OCI-LY1 (cell line): ENCODE measurements at regions not wholly inside any gene's neighbourhood (a gene's known extent, or its start where the extent isn't known, plus 50 kb on each side); places are given as distances from the start of the nearest gene placed in this dataset.
A peak's percentile ranks its signal among the peaks of the same experiment; 100 is the strongest.

Source experiments
- H2AFZ ChIP-seq: fragments of 200-600 bp; sonication (generic), shearing (Covaris generic); 2 replicates; pipeline ENCODE4 v1.6.0; 2014; ENCODE audit warnings: antibody characterized with exemption, mild to moderate bottlenecking, low read length
- H3F3A ChIP-seq: fragments of 200-600 bp; sonication (generic), shearing (Covaris generic); 2 replicates; pipeline ENCODE4 v1.6.0; 2014; ENCODE audit warnings: mild to moderate bottlenecking, antibody characterized with exemption, low read length, moderate library complexity; ENCODE audit not compliant: insufficient read depth
- H3K27ac ChIP-seq: fragments of 200-600 bp; sonication (generic); 2 replicates; pipeline ENCODE4 v1.5.1; 2014; ENCODE audit warnings: low read length, mixed run types, mild to moderate bottlenecking, low read depth; ENCODE audit not compliant: poor library complexity, severe bottlenecking
- H3K27me3 ChIP-seq: fragments of 200-600 bp; sonication (generic); 2 replicates; pipeline ENCODE4 v1.6.0; 2014; ENCODE audit warnings: antibody characterized with exemption, mild to moderate bottlenecking, low read length, moderate library complexity; ENCODE audit not compliant: insufficient read depth
- H3K36me3 ChIP-seq: fragments of 200-600 bp; sonication (generic); 2 replicates; pipeline ENCODE4 v1.6.1; 2014; ENCODE audit warnings: mild to moderate bottlenecking, antibody characterized with exemption, low read length, moderate library complexity, mixed read lengths; ENCODE audit not compliant: insufficient read depth
- H3K4me1 ChIP-seq: fragments of 200-600 bp; sonication (generic); 2 replicates; pipeline ENCODE4 v1.5.1; 2014; ENCODE audit warnings: mild to moderate bottlenecking, low read length, moderate library complexity; ENCODE audit not compliant: insufficient read depth, severe bottlenecking
- H3K4me2 ChIP-seq: fragments of 200-600 bp; sonication (generic), shearing (Covaris generic); 2 replicates; pipeline ENCODE4 v1.6.1; 2014; ENCODE audit warnings: low read length
- H3K4me3 ChIP-seq: fragments of 200-600 bp; sonication (generic); 2 replicates; pipeline ENCODE4 v1.5.1; 2014; ENCODE audit warnings: low read length, low read depth, mild to moderate bottlenecking, mixed read lengths; ENCODE audit not compliant: poor library complexity, severe bottlenecking
- H3K79me2 ChIP-seq: fragments of 200-600 bp; shearing (Covaris generic); 2 replicates; pipeline ENCODE4 v1.6.1; 2016; ENCODE audit warnings: mixed run types, low read length, mixed read lengths; ENCODE audit not compliant: insufficient read depth
- H3K9ac ChIP-seq: fragments of 200-600 bp; sonication (generic), shearing (Covaris generic); 2 replicates; pipeline ENCODE4 v1.6.1; 2014; ENCODE audit warnings: mild to moderate bottlenecking, low read length, mixed read lengths
- H3K9me2 ChIP-seq: fragments of 200-600 bp; sonication (generic), shearing (Covaris generic); 2 replicates; pipeline ENCODE4 v1.6.1; 2014; ENCODE audit warnings: low read depth, mild to moderate bottlenecking, low read length, mixed read lengths
- H3K9me3 ChIP-seq: fragments of 200-600 bp; shearing (Covaris generic); 2 replicates; pipeline ENCODE4 v1.6.1; 2014; ENCODE audit warnings: low read length, mixed read lengths
- H4K20me1 ChIP-seq: fragments of 200-600 bp; sonication (generic), shearing (Covaris generic); 2 replicates; pipeline ENCODE4 v1.6.0; 2016; ENCODE audit warnings: mild to moderate bottlenecking, low read length; ENCODE audit not compliant: insufficient read depth
- EZH2 ChIP-seq: fragments of 200-600 bp; sonication (generic), shearing (Covaris generic); IDR thresholded peaks from 2 replicates; pipeline ENCODE4 v1.8.0; 2017; ENCODE audit warnings: borderline replicate concordance, mixed run types, mild to moderate bottlenecking, antibody characterized with exemption, low read length, moderate library complexity, mixed read lengths
- TF ChIP-seq, protein P1 (sequence below): fragments of 200-600 bp; sonication (generic), shearing (Covaris generic); IDR thresholded peaks from 2 replicates; pipeline ENCODE4 v1.5.1; 2017; ENCODE audit warnings: mild to moderate bottlenecking, antibody characterized with exemption, low read length, moderate library complexity, mixed read lengths

DNA sequence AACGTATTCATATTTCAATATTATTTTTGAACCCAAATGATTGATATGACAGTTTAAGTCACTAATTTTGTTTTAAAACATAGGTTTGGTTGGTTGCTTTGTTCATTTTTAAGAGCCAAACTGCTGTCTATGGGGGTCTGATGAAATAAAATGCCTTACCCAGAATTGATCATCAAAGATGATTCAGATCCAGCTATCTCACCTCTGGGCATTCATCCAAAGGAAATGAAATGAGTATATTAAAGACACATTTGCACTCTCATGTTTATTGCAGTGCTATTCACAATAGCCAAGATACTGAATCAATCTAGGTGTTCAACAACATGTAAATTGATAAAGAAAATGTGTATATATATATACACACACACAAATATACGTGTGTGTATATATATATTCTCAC is 326.9 kb upstream of the GULP1 start:
- Histone ChIP-seq H3K4me3 (no peak overlapping the region), H3K9me3 (no peaks in the 10 kb centered on the region)
- TF ChIP-seq, protein P1, sequence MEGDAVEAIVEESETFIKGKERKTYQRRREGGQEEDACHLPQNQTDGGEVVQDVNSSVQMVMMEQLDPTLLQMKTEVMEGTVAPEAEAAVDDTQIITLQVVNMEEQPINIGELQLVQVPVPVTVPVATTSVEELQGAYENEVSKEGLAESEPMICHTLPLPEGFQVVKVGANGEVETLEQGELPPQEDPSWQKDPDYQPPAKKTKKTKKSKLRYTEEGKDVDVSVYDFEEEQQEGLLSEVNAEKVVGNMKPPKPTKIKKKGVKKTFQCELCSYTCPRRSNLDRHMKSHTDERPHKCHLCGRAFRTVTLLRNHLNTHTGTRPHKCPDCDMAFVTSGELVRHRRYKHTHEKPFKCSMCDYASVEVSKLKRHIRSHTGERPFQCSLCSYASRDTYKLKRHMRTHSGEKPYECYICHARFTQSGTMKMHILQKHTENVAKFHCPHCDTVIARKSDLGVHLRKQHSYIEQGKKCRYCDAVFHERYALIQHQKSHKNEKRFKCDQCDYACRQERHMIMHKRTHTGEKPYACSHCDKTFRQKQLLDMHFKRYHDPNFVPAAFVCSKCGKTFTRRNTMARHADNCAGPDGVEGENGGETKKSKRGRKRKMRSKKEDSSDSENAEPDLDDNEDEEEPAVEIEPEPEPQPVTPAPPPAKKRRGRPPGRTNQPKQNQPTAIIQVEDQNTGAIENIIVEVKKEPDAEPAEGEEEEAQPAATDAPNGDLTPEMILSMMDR: no peak
- TF ChIP-seq EZH2: no peak

DNA sequence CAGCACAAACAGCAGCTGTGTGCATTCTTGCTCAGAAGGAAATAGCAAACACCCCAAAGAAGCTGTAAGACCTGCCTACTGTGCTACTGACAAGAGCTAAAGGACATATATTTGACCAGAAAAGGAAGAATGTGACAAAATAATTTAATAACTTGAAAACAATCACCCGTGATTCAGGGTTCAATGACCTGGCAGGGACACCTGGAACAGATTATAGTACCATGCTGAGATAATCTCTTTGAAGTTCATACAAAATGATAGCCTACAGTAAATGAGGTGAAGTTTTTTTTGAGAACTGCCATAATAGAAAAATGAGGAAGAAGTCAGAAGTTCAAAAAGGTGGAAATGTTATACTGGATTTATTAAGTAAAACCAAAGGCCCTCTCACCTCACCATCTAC is 324.8 kb upstream of the GULP1 start:
- no peaks in the 10 kb centered on the region for H3K36me3 ChIP-seq
- H3K27me3 ChIP-seq: no peaks in the 10 kb centered on the region
- no peak overlapping the region for H3K9ac ChIP-seq
- H3K27ac ChIP-seq: no peak overlapping the region
- no peaks in the 10 kb centered on the region for H3K9me2 ChIP-seq
- peaks cover 3% of the 10 kb centered on the region for H3K4me1 ChIP-seq
- no peaks in the 10 kb centered on the region for H3F3A ChIP-seq
- no peak overlapping the region for H3K4me3 ChIP-seq
- no peaks in the 10 kb centered on the region for H3K9me3 ChIP-seq
- H4K20me1 ChIP-seq: no peaks in the 10 kb centered on the region
- no peak overlapping the region for H2AFZ ChIP-seq
- no peaks in the 10 kb centered on the region for H3K79me2 ChIP-seq
- TF ChIP-seq, protein P1: no peak
- no peak for TF ChIP-seq EZH2
- no peak overlapping the region for H3K4me2 ChIP-seq

More for the DNA sequence above, 326.9 kb upstream of the GULP1 start:
- no peak overlapping the region for H3K9ac ChIP-seq
- no peaks in the 10 kb centered on the region for H3K79me2 ChIP-seq
- no peaks in the 10 kb centered on the region for H3K9me2 ChIP-seq
- H3K4me1 ChIP-seq: peaks cover 3% of the 10 kb centered on the region
- no peak overlapping the region for H3K4me2 ChIP-seq
- H3K36me3 ChIP-seq: no peaks in the 10 kb centered on the region
- H3K27me3 ChIP-seq: no peaks in the 10 kb centered on the region
- no peaks in the 10 kb centered on the region for H4K20me1 ChIP-seq
- no peaks in the 10 kb centered on the region for H3F3A ChIP-seq
- H3K27ac ChIP-seq: no peak overlapping the region
- H2AFZ ChIP-seq: no peak overlapping the region

DNA sequence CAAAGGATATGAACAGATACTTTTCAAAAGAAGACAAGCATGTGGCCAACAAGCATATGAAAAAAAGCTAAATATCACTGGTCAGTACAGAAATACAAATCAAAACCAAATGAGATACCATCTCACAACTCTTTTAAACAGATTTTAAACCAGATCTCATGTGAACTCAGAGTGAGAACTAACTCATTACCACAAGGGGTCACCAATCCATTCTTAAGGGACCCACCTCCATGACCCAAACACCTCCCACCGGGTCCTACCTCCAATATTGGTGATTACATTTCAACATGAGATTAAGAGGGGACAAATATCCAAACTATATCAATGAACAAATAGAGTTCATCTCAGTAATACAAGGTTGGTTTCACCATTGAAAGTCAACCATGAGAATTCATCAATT is 319.8 kb upstream of the GULP1 start:
- TF ChIP-seq, protein P1: peak; percentile 21; the same call in 1 of the 2 replicates
- TF ChIP-seq EZH2: no peak
- Histone ChIP-seq H3K9ac (no peak overlapping the region), H3K9me3 (no peaks in the 10 kb centered on the region), H3K27me3 (no peaks in the 10 kb centered on the region), H3K79me2 (no peaks in the 10 kb centered on the region), H3F3A (no peaks in the 10 kb centered on the region; the same call in 1 of the 2 replicates), H3K9me2 (no peaks in the 10 kb centered on the region), H3K27ac (no peak overlapping the region), H3K4me1 (peaks cover 2% of the 10 kb centered on the region), H2AFZ (no peak overlapping the region), H4K20me1 (no peaks in the 10 kb centered on the region), H3K4me2 (no peak overlapping the region), H3K36me3 (no peaks in the 10 kb centered on the region), H3K4me3 (no peak overlapping the region)
